GM18508 (cell line): ENCODE measurements at regions not wholly inside any gene's neighbourhood (a gene's known extent, or its start where the extent isn't known, plus 50 kb on each side); places are given as distances from the start of the nearest gene placed in this dataset.
"Not testable (repeated sequence)": the region's sequence is repeated elsewhere in the genome, so short reads cannot be mapped to it uniquely, and the experiment has no call there.

ENCODE experiments used
- ATAC-seq: cut with Tn5 transposase; IDR thresholded peaks from one replicate; pipeline ENCODE4 v1.9.1; 2021; ENCODE audit warnings: moderate number of reproducible peaks; ENCODE audit not compliant: insufficient read depth, unreplicated experiment

DNA sequence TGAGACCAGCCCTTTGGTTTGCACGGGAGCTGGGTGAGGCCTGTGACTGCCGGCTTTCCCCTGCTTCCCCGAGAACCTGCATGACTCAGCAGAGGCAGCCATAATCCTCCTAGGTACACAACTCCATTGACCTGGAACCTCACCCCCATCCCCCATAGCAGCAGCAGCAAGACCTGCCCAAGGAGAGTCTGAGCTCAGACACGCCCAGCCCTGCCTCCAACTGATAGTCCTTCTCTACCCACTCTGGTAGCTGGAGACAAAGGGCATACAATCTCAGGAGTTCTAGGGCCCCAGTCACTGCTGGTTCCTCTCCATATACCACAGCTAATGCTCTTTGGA, 141.0 kb upstream of the ARHGEF26 start:
- no peak for ATAC-seq

DNA sequence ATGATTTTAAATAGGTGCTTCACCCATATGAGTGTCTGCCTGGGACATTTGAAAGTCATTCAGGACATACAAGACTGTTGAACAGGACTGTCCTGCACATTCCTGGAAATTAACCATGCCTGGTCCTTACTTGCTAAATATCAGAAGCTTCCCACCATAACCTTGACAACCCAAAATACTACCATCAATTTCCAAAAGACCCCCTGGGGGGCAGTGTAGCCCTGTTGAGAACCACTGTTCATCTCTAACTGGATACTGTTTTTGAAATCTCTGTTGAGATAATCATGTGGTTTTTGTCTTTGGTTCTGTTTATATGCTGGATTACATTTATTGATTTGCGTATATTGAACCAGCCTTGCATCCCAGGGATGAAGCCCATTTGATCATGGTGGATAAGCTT, 123.8 kb upstream of the ARHGEF26 start:
- not testable (repeated sequence) for ATAC-seq

DNA sequence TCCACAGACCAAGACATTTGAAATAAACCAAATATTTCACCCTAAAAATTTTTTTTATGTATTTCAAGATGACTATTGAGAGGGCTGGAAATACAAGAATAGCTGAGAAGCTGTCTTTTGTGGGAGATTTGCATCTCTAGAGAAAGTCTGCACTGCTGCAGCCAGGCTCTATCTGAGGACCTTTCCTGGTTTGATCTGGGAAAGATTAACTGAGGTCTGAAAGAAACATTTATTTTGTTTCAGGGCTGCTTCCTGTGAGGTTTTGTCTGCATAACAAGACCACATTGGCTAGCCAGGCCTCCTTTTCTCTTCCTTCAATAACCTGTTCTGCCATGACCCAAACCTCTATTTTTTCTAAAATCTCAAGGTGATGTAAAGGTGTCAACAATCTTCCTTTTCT, 117.5 kb upstream of the ARHGEF26 start:
- no peak for ATAC-seq

DNA sequence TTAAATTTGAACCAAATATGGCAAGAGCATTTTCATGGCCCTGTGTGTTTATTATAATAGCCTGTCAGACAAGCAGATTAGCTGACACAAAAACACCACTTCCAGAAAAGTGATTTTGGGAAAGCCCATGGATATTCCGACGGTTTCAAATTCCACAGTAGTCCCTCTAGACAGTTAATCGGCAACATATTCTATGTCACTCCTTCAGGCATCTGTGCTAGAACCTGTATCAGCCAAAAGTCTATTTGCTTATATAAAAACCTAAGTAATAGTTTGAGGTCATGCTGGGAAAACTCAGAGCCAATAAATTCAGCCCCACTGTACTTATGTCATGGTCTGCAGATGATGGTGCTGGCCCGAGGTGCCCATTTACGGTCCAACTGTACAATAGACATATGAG, 110.2 kb upstream of the ARHGEF26 start:
- ATAC-seq: no peak

DNA sequence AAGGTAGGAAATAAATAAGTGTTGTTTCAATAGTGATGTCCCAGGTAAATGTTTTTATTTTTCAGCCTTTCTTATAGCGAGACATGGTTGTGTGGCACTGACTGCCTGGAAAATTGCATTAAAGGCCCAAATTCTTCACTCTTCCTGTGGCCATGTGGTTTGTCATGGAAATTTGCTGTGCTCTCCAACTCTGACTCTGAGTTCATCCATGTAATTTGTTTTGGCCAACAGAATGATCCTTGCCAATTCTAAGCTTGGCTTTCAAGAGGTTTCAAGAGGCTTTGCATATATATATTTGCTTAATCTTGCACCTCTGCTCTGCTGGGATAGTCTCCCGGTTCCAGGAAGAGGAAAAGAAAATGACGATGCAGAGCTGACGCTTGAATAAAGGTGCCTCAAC, 107.5 kb upstream of the ARHGEF26 start:
- ATAC-seq: no peak

DNA sequence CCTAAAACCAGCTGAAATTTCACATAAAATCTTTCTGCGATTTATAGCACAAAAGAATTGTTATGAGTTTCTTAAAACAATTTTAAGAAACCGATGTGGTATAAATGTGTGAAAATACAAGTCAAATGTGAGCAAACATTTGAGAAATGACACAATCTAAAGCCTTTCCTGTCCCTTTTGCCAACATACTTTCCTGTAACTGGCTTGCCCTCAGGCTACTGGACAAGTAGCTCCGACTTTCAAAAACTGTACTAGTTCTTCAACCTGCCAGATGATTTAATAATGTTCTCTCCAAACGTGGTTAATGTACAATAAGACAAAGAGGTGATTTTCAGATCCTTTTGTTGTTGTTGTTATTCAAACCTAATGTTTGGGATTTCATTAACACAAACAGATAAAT, 105.9 kb upstream of the ARHGEF26 start:
- no peak for ATAC-seq

DNA sequence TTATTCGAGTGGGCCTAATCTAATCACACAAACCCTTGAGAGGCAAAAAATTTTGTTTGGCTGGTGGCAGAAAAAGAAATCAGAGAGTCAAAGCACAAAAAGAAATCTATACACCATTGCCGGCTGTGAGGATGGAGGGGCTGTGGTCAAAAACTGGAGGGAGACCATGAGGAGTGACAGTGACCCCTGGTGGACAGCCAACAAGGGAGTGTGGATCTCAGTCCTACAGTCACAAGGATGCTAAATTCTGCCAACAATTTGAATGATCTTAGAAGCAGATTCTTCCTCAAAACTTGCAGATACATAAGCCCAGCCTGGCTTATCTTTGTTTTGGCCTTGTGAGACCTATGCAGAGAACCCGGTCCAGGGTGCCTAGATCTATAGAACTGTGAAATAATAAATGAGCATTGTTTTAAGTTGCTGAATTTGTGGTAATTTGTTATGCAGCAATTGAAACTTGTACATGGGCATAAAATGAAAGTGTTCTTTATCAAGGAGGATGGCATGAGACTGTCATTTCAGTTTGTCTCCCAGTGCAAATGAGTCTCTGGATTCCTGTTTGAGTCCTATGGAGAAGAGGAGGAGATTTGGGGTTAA, 103.0 kb upstream of the ARHGEF26 start:
- peak; percentile 83 for ATAC-seq

DNA sequence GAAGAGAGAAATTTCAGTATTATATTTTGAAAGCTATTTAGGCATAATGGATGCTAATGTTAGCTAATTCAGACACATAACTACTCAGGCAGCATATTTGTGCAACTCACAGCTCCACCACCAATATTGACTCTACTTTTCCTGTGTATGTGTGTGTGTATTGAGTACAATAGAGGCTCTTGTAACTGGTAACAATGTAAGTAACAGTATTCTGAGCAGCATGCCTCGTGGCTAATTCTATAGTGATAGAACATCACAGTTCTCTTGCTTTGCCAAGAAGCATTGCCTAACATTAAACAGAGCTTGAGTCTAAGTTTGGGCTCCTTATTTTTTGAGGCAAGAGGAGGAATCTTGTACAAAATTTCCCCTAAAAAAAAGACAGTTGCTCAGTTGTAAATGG, 98.6 kb upstream of the ARHGEF26 start:
- no peak for ATAC-seq

DNA sequence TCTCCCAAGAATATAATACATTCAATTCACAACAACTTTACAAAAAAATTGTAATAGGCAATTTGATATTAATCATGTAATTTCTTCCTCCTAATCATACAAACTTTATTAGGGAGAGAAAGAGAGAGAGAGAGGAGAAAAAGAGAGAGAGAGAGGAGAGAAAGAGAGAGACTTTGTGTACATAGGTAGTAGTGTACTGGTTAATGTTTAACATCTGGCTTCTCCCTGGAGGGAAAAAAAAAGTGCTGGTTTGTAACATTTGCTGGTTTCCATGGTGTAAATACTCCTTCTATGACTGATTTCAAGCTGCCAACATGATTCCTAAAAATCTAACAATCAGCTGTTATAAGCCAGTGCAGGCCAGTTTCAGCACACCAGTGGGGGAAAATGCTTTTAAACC, 98.0 kb upstream of the ARHGEF26 start:
- ATAC-seq: no peak

DNA sequence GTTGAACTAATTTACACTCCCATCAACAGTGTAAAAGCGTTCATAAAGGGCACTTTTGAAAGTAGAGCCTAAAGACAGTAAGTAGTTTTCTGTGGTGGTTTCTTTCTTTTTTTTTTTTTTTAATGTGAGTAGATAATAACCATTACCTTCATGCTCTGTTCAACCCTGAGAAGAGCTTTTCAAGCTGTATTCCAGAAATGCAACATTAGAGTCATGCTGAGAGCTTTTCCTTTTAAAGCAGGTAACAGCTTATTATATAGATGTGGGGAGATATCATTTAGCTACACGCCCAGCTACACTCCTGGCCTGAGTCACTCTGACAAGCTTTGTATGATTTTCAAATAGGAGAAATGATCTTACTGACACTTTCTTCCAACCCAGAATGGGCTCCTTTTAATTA, 96.2 kb upstream of the ARHGEF26 start:
- ATAC-seq: no peak

DNA sequence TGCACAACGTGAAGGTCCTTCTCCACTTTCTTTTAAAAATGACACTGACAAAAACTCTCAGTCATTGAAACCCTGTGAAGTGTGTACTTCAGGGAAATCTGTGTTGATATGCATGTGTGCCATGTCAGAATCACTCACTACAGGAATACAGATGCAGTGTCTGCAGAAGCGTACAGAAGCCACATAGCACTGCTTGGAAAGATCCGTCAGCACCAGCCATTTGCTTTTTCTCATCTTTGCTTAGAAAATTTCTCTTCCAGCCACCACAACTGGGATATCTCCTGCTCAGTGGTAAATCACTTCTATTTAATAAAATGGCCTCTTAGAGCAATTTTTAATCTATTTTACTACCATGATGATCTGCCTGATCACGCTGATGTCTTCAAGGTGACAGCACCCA, 91.3 kb upstream of the ARHGEF26 start:
- no peak for ATAC-seq

DNA sequence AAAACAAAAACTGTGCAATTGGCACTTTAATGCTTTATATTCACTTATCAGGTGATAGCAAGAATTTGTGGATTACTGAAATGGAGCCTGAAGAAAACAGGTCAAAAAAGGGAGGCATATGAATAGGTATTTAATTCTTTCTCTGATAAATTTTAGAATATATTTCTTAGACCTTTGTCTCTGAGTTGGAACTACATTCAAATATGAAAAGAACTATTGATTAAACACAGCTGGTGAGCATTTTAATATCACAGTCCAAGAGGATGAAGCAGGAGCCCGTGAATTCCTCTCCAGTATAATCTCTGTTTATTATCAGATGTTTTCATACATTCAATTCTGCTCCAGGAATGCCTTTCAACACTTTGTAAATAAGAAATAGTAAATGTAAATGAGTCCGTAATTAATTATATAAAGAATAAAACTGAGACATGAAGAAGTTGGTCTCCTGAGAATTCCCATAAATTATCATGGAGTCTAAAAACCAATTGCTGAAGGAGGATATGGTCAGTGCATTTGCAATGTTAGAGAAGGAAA, 86.3 kb upstream of the ARHGEF26 start:
- no peak for ATAC-seq

DNA sequence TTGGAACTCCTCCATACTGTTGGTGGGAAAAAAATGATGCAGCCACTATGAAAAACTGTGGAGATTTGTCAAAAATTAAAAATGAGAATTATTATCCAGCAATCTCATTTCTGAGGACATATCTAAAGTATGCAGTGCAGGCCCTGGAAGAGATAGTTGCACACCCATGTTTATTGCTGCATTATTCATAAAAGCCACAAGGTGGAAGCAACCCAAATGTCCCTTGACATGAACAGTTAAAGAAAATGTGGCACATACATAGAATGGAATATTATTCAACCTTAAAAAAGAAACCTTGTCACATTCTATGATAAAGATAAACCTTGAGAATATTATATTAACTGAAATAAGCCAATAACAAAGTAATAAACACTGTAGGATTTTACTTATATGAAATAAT, 80.9 kb upstream of the ARHGEF26 start:
- peak; percentile 59 for ATAC-seq

DNA sequence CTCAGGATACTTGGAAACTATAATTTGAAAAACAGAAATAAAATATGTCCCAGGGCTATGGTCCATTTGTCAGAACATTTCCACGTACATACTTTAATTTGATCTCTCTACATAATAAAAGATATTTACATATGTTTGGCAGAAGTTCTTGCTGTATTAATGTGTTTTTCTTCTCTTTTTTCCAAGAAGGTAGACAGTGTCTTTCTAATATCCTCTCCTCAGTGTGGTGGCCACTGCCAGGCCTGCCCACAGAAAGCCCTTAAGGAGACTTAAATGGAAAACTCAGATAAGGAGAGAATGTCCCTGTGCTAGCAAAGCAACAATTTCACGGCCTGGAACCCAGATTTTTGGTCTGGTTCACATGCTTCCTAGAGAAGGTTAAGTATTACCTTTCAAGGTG, 76.5 kb upstream of the ARHGEF26 start:
- no peak for ATAC-seq

DNA sequence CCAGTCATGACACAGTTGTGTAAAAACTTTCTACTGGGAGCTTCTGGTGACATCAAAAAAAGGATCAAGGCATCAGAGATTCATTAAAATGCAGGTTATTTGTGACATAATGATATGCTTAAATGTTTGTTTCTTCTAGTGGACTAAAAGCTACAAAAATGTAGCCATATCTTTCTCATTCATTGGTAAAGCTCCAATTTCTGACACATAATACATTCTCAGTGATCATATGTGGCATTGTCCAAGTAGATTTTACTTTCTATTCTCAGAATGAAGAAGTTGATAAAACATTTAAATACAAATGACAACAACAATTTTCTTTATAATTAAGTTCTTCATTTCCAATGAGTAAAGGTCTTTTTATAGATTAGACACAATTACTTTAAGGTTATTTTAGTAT, 71.0 kb upstream of the ARHGEF26 start:
- ATAC-seq: no peak

DNA sequence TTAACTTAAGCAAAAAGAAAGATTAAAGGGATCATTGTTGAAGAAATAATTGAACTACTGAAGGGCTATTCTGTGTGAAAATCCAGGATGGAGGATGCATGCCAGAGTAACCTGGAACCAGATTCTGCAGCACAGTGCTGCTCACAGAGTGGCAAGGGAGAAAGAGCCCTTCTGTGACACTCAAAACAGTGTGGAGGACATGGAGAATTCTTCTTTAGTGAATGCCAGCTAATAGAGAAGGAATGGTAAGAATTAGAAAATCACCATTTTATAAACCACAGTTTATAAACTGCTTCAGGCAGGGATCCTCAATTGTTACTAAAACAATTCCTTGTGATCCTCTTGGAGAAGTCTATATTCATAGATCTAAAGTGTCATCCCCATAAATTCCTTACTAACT, 70.4 kb upstream of the ARHGEF26 start:
- no peak for ATAC-seq

DNA sequence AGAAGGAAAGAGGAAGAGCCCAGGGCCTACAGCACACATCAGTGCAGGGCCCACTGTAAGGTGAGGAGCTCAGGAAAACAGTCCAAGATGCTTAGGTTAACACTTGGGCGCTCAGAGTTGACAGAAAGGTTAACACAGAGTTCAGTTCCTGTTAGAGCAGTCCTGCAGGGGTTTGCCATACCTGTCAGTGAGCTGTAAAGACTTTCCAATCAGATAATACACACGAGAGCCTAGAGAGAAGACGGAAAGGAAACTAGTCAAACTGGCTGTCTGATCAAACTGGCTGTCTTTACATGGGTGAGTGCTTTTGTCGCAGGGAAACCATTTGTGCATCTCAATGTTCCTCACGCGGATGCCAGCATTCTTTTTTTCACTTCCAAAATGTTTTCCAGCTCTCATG, 61.4 kb upstream of the ARHGEF26 start:
- ATAC-seq: no peak

DNA sequence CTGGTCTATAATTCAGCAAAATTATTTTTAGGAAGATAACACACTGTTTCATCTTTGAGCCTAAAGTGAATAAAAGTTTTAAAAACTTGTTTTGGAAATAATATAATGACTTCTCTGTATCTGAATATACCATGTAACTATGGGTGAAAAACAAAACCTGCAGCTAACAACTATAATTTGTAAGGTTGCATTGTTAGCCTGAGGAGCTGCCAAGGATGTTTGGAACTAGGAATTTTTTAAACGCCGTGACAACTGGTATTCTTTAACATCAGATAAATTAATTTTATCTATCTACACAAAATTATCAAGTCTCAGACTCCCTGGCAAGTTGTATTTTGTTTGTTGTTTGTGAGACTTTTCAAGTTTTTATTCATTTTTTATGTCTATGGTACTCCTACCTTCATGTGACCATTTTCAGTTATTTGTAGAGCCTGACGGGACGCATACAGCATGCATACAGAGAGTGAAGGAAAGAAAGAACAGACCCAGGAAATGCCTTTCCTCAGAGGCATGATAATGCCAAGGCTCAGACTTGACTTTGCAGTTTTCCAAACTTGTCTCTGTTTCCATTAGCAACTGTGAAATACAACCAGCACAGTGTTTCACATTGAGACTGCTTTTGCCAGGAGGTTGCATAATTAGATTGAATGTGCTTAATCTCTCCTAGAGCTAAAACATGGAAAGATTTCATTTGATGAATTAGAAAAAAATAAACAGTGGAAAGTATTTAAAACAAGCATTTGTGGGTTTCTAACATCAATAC, 60.8 kb upstream of the ARHGEF26 start:
- no peak for ATAC-seq

DNA sequence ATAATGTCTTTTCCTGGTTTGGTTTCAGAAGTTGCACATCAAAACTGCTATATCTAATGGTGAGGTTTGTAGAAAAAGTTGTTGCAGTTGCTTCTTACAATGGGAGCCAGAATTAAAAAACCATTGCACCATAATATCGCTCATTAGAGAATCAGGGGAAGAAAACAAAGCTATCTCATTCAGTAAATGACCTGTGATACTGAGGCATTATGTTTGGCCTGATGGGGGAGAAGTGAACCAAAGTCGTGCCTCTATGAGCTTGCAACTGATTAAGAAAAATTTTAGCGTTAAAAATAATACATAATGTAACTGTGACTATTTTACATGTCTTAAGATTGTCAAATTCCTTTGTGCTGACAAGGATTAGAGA, 60.2 kb upstream of the ARHGEF26 start:
- no peak for ATAC-seq

DNA sequence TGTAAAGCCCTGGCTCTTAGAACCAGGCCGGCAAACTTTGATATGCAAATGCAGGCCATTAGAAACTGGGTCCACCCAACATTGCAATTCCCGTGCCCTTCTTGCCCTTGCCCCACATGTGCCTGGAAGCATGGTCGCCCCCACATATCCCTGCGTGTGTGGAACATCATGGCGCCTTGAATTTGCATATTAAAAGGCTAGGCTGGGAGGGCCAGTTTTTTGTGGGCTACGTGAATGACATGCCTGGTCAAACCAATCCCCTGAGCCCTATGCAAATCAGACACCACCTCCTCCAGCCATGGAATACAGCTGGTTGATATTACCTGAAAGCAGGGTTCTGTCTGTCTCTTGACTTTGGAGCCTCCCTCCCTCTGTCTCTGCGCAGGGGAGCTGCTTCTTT, 58.7 kb upstream of the ARHGEF26 start:
- no peak for ATAC-seq

DNA sequence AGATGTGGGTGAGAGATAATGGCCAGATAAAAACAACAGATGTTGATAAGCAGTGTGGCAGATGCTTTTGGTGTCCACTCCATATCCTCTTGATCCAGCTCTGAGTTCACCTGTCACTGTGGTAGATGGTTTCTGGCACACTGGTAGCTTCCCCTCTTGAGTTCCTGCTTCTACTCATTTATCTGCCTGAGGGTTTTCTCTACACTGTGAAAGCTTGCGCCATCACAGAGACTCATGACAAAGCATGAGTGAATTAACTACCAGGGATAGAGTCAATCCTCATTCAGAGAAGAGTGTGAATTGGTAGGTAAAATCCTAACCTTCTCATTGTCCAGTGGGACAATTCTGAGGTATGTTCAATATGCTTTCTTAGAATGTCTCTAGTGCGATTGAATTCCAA, 50.0 kb upstream of the ARHGEF26 start:
- no peak for ATAC-seq
